ENCODE measurements at regions not wholly inside any gene's neighbourhood (a gene's known extent, or its start where the extent isn't known, plus 50 kb on each side); places are given as distances from the start of the nearest gene placed in this dataset.
"Not testable (repeated sequence)": the region's sequence is repeated elsewhere in the genome, so short reads cannot be mapped to it uniquely, and the experiment has no call there.

- no peak for DNase-seq
These were observed 100.9 kb downstream of the TFAP2C start for GRCh38 chr20:56730003-56730402.

GRCh38 chr20:56730996-56731395, 101.9 kb downstream of the TFAP2C start:
- no peak for DNase-seq

GRCh38 chr20:56731476-56731875, 102.4 kb downstream of the TFAP2C start:
- no peak for DNase-seq

GRCh38 chr20:56733967-56734366, 104.9 kb downstream of the TFAP2C start:
- DNase-seq, result no peak

- no peak for DNase-seq
These were observed 106.1 kb downstream of the TFAP2C start for GRCh38 chr20:56735084-56735642.

- no peak for DNase-seq
These were observed 107.3 kb downstream of the TFAP2C start for GRCh38 chr20:56736285-56736857.

- not testable (repeated sequence) for DNase-seq
These were observed 115.3 kb downstream of the TFAP2C start for GRCh38 chr20:56744325-56744821.

GRCh38 chr20:56748476-56749377, 119.6 kb downstream of the TFAP2C start:
- no peak for DNase-seq

- DNase-seq, result no peak
These were observed 121.3 kb downstream of the TFAP2C start for GRCh38 chr20:56750430-56750829.

GRCh38 chr20:56752274-56752673, 123.2 kb downstream of the TFAP2C start:
- no peak for DNase-seq

GRCh38 chr20:56755201-56755600, 126.1 kb downstream of the TFAP2C start:
- DNase-seq, result no peak

GRCh38 chr20:56756658-56757057, 127.6 kb downstream of the TFAP2C start:
- DNase-seq, result peak; percentile 36

- DNase-seq, result no peak
These were observed 129.6 kb downstream of the TFAP2C start for GRCh38 chr20:56758706-56759105.

GRCh38 chr20:56759741-56760278, 130.7 kb downstream of the TFAP2C start:
- DNase-seq, result no peak

- no peak for DNase-seq
These were observed 131.5 kb downstream of the TFAP2C start for GRCh38 chr20:56760610-56761009.

- DNase-seq, result no peak
These were observed 132.3 kb downstream of the TFAP2C start for GRCh38 chr20:56761393-56761792.

- no peak for DNase-seq
These were observed 133.3 kb downstream of the TFAP2C start for GRCh38 chr20:56762401-56762800.

- DNase-seq, result no peak
These were observed 133.7 kb downstream of the TFAP2C start for GRCh38 chr20:56762829-56763228.

GRCh38 chr20:56764671-56765070, 135.6 kb downstream of the TFAP2C start:
- DNase-seq, result no peak

- DNase-seq, result no peak
These were observed 136.3 kb downstream of the TFAP2C start for GRCh38 chr20:56765172-56766073.

- DNase-seq, result no peak
These were observed 137.4 kb downstream of the TFAP2C start for GRCh38 chr20:56766528-56766927.

GRCh38 chr20:56769921-56770600, 141.0 kb downstream of the TFAP2C start:
- DNase-seq, result peak; percentile 56
